ENCODE measurements at regions not wholly inside any gene's neighbourhood (a gene's known extent, or its start where the extent isn't known, plus 50 kb on each side); places are given as distances from the start of the nearest gene placed in this dataset.

- DNase-seq = no peak
Measured at GRCh38 chr20:61193164-61193563, 58.9 kb upstream of the CDH4 start.

All from NK-92 treated with Interleukin-12 subunit alpha and Interleukin-12 subunit beta, amount 100 ng/mL, for 24 hours (cell line).